ENCODE measurements at regions not wholly inside any gene's neighbourhood (a gene's known extent, or its start where the extent isn't known, plus 50 kb on each side); places are given as distances from the start of the nearest gene placed in this dataset.

DNA sequence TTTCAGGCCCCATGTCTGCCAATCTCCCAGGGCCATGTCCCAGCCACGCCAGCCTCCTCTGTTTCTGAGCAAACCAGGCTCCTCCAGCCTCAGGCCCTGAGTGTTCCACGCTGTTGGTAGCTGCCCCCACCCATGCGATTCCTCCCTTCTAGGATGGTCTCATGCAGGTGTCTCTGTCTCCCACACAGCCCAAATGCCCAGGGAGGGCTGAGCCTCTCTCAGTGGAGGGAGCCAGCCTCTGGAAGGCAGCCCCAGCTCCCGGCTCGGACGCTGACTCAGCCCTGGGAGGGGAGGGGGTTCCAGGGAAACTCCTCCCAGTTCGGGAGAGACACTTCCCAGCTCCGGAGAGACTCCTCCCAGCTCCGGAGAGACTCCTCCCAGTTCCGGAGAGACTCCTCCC lies 122.9 kb upstream of the AFDN start:
- TF ChIP-seq CTCF (IDR thresholded peaks at IDR 0.05; ENCODE audit: poor library complexity) (no peak), EZH2 (IDR thresholded peaks at IDR 0.05; ENCODE audit: borderline replicate concordance) (no peak), EZH2phosphoT487 (IDR thresholded peaks at IDR 0.05; ENCODE audit: low read depth, severe bottlenecking, unreplicated experiment) (no peak)

Measured in hepatocyte (in vitro differentiated cells).